GM18951 (cell line): ENCODE measurements at regions not wholly inside any gene's neighbourhood (a gene's known extent, or its start where the extent isn't known, plus 50 kb on each side); places are given as distances from the start of the nearest gene placed in this dataset.

ENCODE experiments used
- POLR2A ChIP-seq: IDR thresholded peaks from 4 replicates; pipeline ENCODE4 v1.6.1; 2011; ENCODE audit warnings: mild to moderate bottlenecking; ENCODE audit not compliant: insufficient read length, insufficient read depth; ENCODE audit errors: extremely low read depth
- in situ Hi-C: fragments of 300-500 bp; cut with MboI; formaldehyde crosslinking; loops from one replicate; pipeline ENCODE4 v1.12.0; 2022; ENCODE audit warnings: low sequenced_read_pairs, mixed read lengths, inconsistent platforms; ENCODE audit not compliant: unreplicated experiment

DNA sequence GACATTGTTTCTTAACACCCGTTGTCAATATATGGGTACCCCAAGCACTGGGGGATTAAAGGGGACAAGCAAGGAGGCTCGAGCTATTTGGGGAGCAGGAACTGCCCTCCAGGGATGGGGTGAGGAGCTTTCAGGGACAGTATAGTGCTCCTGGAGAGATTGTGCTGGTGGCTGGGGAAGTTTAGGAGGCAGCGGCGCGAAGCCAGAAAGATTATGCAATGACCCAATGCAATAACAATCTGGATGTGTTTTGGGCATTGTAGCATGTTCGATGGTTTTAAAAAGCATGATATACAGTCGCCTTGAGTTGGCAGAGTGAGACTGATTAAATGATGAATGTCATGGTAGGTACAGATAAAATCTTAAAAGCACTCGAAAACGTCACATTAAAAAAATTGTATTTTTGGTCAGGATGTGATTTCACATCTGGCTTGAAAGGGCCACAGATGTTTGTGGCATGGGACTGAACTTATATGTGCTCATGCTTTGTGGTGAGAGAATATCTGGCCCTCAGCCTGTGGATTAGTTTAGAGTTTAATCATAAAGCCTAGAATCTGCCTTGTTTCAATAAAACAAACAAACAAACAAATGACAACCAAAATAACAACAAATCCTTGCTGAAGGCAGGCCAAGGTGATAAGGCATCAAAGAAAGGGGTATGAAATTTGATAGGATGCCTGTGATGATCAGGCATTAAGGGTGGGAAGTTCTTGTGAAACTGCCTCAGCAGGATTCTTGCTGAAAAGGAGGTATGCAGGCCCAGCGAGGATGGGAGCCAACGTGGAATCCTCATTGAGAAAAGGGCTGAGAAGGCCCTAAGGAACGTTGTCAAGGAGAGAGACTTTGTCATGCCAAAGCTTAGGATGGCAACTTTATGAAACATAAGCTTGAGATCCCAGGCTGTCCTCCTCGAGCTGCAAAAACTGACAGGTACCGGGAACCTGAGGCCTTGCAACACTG, 417.1 kb upstream of the KLF6 start:
- in situ Hi-C loops = no loop called here
- no peak for TF ChIP-seq POLR2A

DNA sequence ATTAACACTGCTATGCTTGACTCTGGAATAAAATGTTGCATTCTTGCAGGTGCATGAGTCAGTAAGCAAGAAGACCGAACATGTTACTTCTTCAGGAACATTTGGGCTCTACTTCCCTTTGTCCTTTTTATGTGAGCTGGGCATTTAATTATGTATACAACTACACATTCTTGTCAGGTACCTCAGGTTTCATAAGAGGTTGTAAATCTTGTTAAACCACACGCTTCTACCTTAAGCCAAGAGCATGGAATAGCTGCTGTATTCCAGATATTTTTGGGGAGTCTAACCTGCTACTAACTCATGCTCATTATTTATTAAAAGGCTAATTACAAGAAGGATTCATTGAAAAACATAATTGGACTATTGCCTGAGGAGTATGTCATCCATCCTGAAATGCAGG, 414.2 kb upstream of the KLF6 start:
- in situ Hi-C loops = no loop called here
- no peak for TF ChIP-seq POLR2A

DNA sequence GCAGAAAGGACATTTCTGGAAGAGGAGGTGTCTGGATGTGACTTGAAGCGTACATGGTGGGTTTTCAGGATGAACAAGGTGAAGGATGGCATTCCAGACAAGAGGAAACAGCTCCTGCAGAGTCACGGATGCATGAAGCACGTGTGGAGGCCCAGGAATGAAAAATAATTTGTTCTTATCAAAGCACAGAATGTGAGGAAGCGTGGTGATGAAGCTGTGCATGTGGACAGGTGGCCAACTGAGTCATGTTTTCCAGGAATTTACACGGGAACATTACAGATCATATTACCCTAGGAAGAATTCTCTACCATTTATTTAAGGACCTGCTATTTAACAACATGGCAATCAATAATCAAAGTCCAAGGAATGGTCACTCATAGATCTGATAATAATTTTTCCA, 413.2 kb upstream of the KLF6 start:
- in situ Hi-C loops = no loop called here
- no peak for TF ChIP-seq POLR2A

DNA sequence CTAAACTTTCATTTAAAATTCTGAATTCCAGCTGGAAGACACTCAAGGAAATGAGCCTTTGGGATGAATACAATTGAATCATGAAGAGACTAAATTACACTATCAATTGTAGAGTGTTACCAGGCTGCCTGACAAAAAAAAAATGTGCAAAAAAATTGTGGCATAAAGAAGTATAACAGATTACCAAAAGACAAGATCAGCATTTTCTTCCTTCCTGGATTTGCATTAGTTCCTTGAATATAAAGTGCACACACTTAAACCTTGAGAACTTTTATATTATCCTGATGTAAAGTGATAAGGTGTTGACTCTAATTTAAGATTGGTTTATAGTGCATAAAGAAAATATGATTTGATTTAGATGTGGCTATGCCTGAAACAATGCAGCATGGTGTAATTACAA, 412.7 kb upstream of the KLF6 start:
- TF ChIP-seq POLR2A = no peak
- in situ Hi-C loops = no loop called here

DNA sequence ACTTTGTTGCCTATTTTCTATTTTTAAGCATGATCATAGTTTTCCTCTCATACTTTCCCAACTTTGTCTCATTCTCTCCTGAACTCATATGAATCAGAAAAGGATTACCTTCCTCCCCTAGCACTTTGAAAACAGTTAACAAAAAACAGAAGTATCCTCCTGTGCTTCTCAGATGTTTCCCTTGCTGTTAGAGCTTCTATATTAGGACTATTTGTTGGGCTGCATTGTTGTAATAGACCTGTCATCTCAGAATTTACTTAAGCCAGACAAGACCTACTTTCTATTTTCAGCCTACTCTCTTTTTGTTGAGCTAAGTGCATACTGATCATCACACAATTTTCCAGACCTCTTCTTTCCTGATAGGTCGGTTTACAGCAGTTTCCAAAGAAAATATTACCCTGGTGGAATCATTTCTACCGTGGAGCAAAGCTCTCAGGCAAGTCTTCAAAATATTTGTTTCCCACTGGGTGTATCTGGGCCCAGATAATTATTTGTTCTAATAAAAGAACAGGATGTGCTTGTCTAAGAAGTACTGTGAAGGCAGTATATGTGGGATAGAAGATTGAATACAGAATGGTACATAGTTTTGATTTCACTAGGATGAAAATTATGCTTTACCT, 411.9 kb upstream of the KLF6 start:
- in situ Hi-C loops = no loop called here

DNA sequence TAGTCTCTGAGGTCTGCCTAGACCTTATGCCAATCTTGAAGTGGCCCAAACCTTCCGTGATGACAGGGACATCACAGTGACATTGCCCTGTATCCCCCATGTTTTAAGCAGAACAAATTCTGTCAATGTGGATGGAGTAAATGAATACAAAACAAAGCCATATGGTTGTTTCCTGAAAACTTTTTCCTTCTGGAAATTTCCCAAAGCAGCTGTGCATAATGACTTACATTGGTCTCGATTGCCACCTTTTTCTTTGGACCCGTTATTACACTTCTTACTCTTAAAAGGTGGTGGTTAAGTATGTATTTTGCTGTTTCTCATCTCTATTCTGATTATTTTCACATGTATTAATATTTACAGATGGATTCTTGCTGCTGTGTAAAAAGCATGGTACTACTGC, 411.2 kb upstream of the KLF6 start:
- no peak for TF ChIP-seq POLR2A
- in situ Hi-C loops = no loop called here

More for the DNA sequence above, 411.9 kb upstream of the KLF6 start:
- TF ChIP-seq POLR2A = no peak

DNA sequence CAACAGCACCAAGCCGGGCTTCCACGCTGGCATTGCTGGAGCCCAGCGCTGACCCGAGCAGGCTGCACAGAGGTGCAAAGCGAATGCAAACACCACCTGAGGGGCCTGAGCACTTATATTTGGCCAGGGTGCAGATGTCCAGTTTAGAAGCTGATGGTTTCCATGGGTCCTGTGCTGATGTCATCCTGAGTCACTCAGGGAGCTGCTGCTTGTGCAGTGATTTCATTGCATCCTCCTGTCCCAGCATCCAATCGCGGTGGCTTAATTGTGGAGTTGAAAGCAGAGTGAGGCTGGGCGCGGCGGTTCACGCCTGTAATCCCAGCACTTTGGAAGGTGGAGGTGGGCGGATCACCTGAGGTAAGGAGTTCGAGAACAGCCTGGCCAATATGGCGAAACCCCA, 410.2 kb upstream of the KLF6 start:
- in situ Hi-C loops = no loop called here
- no peak for TF ChIP-seq POLR2A

DNA sequence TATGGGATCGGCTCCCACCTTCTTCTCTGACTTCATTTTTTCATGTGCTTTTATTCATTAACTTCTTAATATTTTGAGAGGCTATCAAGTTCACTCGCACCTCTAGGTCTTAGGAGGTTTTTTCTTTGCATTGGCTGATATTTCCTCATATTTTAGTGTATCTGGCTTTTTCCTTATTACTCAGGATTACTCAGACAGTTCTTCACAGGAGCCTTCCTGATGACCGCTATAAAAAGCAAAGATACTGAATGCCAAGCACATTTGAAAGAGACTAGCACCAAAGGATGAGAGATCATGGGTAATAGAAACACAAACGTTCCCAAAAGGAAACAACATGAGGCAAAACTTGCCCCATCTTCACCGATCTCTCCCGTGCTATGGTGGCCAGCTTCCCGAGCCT, 409.2 kb upstream of the KLF6 start:
- in situ Hi-C loops = no loop called here
- no peak for TF ChIP-seq POLR2A

DNA sequence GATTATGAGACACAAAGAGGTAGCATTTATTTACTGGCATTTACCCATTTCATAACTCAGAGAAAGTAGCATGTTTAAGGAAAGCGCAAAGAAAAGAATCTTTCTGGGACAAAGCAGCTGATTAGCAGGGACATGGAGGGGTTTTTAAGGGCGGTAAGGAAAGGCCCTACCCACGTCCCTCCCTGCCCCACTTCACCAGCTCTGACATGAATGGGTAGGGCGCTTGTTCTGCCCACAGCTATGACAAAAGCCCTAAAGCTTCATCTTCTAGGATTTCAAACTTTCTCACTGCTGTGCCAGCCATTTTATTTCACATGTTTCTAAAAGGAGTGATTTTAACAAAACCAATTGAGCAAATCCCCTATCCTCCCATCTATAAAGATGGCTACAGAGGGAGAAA, 406.9 kb upstream of the KLF6 start:
- in situ Hi-C loops = no loop called here
- TF ChIP-seq POLR2A = no peak

DNA sequence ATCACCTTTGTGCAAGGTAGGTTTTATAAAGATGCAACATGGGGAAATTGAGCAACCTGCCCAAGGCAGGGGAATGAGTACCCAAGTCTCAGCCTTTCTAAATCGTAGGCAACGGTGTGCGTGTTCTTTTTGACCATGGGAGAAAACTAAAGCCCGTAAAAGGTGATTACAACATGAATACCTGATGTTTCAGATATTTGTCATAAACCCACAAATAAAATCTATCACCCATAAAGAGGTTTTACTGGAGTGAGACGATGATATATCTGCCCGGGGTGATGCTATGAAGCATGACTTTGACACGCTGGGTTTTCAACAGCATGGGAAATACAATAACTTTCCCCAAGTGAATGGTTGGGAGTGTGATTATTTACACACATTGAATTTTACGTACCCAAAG, 406.3 kb upstream of the KLF6 start:
- TF ChIP-seq POLR2A = no peak
- in situ Hi-C loops = no loop called here

DNA sequence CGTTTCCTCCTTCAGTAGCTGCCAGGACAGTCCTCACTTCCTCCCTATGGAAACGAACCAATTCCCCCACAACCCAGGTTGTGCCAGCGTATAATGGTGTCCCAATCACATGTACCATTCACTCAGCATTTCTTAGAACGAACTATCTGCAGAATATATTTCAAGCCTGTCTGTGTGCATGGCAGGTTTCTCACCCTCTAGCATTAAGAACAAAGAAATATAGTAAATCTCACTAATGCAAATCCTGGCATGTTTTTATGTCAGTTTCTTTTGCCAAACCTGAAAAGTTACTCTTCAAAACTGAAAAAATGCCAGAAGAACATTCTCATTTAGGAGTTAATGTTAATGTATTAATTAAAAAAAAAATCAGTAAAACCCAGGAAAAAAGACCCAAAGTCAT, 405.9 kb upstream of the KLF6 start:
- in situ Hi-C loops = no loop called here
- no peak for TF ChIP-seq POLR2A

DNA sequence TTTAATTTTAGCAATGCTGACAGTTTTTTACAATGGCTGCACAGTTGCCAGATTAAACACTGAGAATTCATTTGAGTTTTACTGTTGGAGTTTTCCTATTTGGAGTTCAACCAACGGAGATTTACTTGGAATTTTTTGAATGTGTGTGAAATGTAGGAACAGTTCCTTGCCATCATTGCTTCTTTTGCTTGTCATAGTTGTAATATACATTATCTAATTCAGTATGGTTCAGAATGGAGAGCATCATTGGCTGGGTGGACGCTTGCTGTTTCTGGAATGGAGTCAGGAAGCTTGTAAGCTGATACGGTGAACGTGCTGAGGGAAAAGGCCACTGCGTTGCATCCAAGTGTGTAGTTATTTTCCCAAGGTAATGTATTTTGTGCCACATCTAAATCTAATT, 404.3 kb upstream of the KLF6 start:
- TF ChIP-seq POLR2A = no peak
- in situ Hi-C loops = no loop called here

DNA sequence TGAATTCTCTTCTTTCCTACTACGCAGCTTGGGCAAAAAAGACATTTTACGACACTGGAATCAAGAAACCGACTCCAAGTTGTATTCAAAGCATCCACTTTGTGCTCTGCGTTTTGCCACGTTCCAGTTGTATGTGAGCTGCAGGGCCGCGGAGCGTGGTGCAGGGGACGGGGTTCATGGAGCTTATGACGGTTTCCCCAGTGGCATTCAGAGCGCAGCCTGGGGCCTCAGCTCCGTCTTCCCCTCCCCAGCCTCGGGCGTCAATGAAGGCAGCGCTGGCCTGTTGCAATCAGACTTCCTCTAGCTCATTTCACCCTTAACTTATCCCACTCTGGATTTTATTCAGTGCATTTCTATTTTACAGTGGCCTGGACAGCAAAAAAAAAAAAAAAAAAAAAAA, 403.4 kb upstream of the KLF6 start:
- in situ Hi-C loops = no loop called here
- no peak for TF ChIP-seq POLR2A
